Esophagus muscularis mucosa (tissue), 4 donors: ENCODE measurements at regions not wholly inside any gene's neighbourhood (a gene's known extent, or its start where the extent isn't known, plus 50 kb on each side); places are given as distances from the start of the nearest gene placed in this dataset.

Experiments used
- DNase-seq: peaks from one replicate; pipeline ENCODE4 v3.0.0-alpha.2; 2017; ENCODE audit errors: extremely low spot score
- H3K27ac ChIP-seq, 4 donors: fragments of 200-600 bp; sonication (generic); replicated peaks in 1 of 4; 1 replicate in 3 of 4; 2 replicates in 1 of 4; pipeline ENCODE4 v1.5.1; 2016 to 2019; ENCODE audit warnings: mild to moderate bottlenecking in 1 of 4
- H3K27me3 ChIP-seq, 4 donors: fragments of 200-600 bp; sonication (generic); one replicate each; pipeline versions ENCODE4 v1.5.1 to v1.6.0; 2016 to 2019
- H3K36me3 ChIP-seq, 4 donors: fragments of 200-600 bp; sonication (generic); one replicate each; pipeline ENCODE4 v1.5.1; 2016 to 2019
- H3K4me1 ChIP-seq, 4 donors: fragments of 200-600 bp; sonication (generic); one replicate each; pipeline ENCODE4 v1.5.1; 2016 to 2019
- H3K4me3 ChIP-seq, 4 donors: fragments of 200-600 bp; sonication (generic); 1 replicate in 2 of 4; 2 replicates in 2 of 4; pipeline ENCODE4 v1.5.1; 2016 to 2019; ENCODE audit warnings: mild to moderate bottlenecking in 4 of 4, moderate library complexity in 1 of 4
- H3K9me3 ChIP-seq, 4 donors: fragments of 200-600 bp; sonication (generic); 1 replicate in 3 of 4; 2 replicates in 1 of 4; pipeline ENCODE4 v1.5.1; 2016 to 2019
- CTCF ChIP-seq, 3 experiments: fragments of 200-600 bp in 2 of 3; fragments of 450-650 bp in 1 of 3; sonication (generic) in 2 of 3; IDR thresholded peaks; one replicate each; pipeline ENCODE4 v1.5.1; 2017 to 2019; ENCODE audit warnings: antibody characterized with exemption in 3 of 3, mild to moderate bottlenecking in 2 of 3, moderate library complexity in 1 of 3
- EP300 ChIP-seq: sonication (generic); formaldehyde crosslinking; IDR thresholded peaks from one replicate; pipeline ENCODE4 v1.6.1; 2017; ENCODE audit warnings: antibody characterized with exemption
- POLR2A ChIP-seq: fragments of 450-650 bp; IDR thresholded peaks from one replicate; pipeline ENCODE4 v1.6.1; 2017; ENCODE audit warnings: antibody characterized with exemption, moderate library complexity, mild to moderate bottlenecking, low read depth
- POLR2AphosphoS5 ChIP-seq, 2 donors: sonication (generic); formaldehyde crosslinking; IDR thresholded peaks; one replicate each; pipeline ENCODE4 v1.6.1; 2017; ENCODE audit warnings: antibody characterized with exemption in 2 of 2
- WGBS: methylation state at CpG from one replicate; pipeline ENCODE4 v1.1.5; 2018; 5-methylcytosine and 5-hydroxymethylcytosine counted together
- intact Hi-C: fragments of 100-400 bp; cut with DNase I; formaldehyde crosslinking; loops from one replicate; pipeline ENCODE4 v1.15.1; 2023

GRCh38 chr4:155081222-155081621 lies 127.2 kb upstream of the NPY2R start:
- H3K9me3 ChIP-seq, result no peaks in the 10 kb centered on the region
- 86% methylated on average over 3 of the region's 3 CpGs for WGBS
- TF ChIP-seq POLR2A (no peak), POLR2AphosphoS5 (IDR thresholded peaks at IDR 0.05) (no peak), CTCF (IDR thresholded peaks at IDR 0.05) (no peak), EP300 (no peak)
- intact Hi-C loops, result no loop called here
- no peaks in the 10 kb centered on the region for H3K36me3 ChIP-seq
- no peak for DNase-seq
- H3K4me1 ChIP-seq, result no peaks in the 10 kb centered on the region
- no peaks in the 10 kb centered on the region for H3K27me3 ChIP-seq
- no peak overlapping the region for H3K27ac ChIP-seq
- no peak overlapping the region for H3K4me3 ChIP-seq

- intact Hi-C loops, result no loop called here
- TF ChIP-seq CTCF (IDR thresholded peaks at IDR 0.05) (no peak), POLR2A (no peak), POLR2AphosphoS5 (IDR thresholded peaks at IDR 0.05) (no peak), EP300 (no peak)
- Histone ChIP-seq H3K27ac (no peak overlapping the region), H3K27me3 (no peaks in the 10 kb centered on the region), H3K4me1 (no peaks in the 10 kb centered on the region), H3K36me3 (no peaks in the 10 kb centered on the region), H3K4me3 (no peak overlapping the region), H3K9me3 (no peaks in the 10 kb centered on the region)
- WGBS, result 62% methylated on average over 3 of the region's 3 CpGs
- DNase-seq, result no peak
These were observed 122.4 kb upstream of the NPY2R start for GRCh38 chr4:155085843-155086530.

GRCh38 chr4:155094201-155094820 lies 114.1 kb upstream of the NPY2R start:
- Histone ChIP-seq H3K9me3 (no peaks in the 10 kb centered on the region), H3K4me1 (no peaks in the 10 kb centered on the region), H3K4me3 (no peak overlapping the region), H3K27me3 (no peaks in the 10 kb centered on the region), H3K27ac (no peak overlapping the region), H3K36me3 (no peaks in the 10 kb centered on the region)
- 42% methylated on average over 3 of the region's 3 CpGs for WGBS
- DNase-seq, result no peak
- TF ChIP-seq POLR2AphosphoS5 (IDR thresholded peaks at IDR 0.05) (no peak), POLR2A (no peak), CTCF (IDR thresholded peaks at IDR 0.05) (no peak)
- intact Hi-C loops, result no loop called here

GRCh38 chr4:155099231-155099630 lies 109.2 kb upstream of the NPY2R start:
- Histone ChIP-seq H3K27ac (no peak overlapping the region), H3K27me3 (no peaks in the 10 kb centered on the region), H3K4me1 (no peaks in the 10 kb centered on the region), H3K4me3 (no peak overlapping the region), H3K36me3 (no peaks in the 10 kb centered on the region), H3K9me3 (no peaks in the 10 kb centered on the region)
- WGBS, result 90% methylated on average over 1 of the region's 1 CpG
- DNase-seq, result no peak
- intact Hi-C loops, result no loop called here
- TF ChIP-seq CTCF (IDR thresholded peaks at IDR 0.05), result no peak
- no peak for TF ChIP-seq POLR2AphosphoS5 (IDR thresholded peaks at IDR 0.05)

- no peak for DNase-seq
- TF ChIP-seq POLR2AphosphoS5 (IDR thresholded peaks at IDR 0.05) (no peak), EP300 (no peak)
- Histone ChIP-seq H3K4me1 (no peaks in the 10 kb centered on the region), H3K36me3 (no peaks in the 10 kb centered on the region), H3K27me3 (no peaks in the 10 kb centered on the region), H3K27ac (no peak overlapping the region), H3K4me3 (no peak overlapping the region), H3K9me3 (no peaks in the 10 kb centered on the region)
- intact Hi-C loops, result no loop called here
- 67% methylated on average over 1 of the region's 1 CpG for WGBS
These were observed 101.8 kb upstream of the NPY2R start for GRCh38 chr4:155106629-155107028.
